Stimulated activated CD4-positive, alpha-beta T cell treated with anti-CD3 and anti-CD28 coated beads, Interleukin-15, amount 100 ng/mL, for 24 hours (primary cell): ENCODE measurements at regions not wholly inside any gene's neighbourhood (a gene's known extent, or its start where the extent isn't known, plus 50 kb on each side); places are given as distances from the start of the nearest gene placed in this dataset.

Experiments
- DNase-seq: peaks from one replicate; pipeline ENCODE4 v3.0.0-alpha.2; 2020

DNA sequence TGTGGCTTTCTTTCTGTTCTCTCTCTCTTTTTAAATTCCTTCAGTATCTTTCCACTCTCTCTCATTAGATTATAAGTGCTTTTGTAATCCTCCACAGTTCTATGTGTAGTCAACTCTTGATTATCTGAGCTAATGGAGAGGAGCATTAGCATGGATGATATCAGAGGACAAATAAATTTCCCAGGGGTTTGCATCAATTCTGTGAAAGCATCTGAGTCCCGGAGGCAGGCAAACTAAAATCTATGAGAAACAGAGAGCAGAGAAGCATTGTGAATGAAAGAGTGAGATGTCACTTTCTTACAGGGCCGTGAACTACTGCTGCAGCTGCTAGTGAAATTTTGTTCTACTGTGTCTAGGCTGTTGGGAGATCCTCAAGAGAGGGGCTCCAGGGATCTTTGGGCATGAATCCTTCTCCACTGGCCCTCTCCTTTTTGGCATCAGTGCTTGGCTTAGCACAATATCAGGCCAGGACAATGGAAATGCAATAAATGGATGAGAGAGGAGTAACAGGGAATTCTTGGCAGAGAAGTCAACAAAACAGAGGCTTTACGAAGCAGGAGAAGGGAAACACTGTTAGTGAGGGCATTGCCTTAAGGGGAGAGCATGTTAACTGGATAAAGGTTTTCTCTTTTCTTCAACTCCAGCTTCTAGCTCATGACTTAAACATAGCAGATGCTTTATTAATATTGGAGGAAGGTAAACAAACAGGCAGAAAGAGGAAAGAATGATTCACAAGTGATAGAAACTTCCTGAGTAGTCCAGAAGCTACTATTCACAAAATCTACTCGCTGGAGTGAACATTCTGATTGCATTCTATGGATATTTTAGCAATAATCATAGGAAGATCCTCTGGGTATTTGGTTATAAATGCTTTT lies 847.0 kb upstream of the MAP3K7 start:
- no peak for DNase-seq

DNA sequence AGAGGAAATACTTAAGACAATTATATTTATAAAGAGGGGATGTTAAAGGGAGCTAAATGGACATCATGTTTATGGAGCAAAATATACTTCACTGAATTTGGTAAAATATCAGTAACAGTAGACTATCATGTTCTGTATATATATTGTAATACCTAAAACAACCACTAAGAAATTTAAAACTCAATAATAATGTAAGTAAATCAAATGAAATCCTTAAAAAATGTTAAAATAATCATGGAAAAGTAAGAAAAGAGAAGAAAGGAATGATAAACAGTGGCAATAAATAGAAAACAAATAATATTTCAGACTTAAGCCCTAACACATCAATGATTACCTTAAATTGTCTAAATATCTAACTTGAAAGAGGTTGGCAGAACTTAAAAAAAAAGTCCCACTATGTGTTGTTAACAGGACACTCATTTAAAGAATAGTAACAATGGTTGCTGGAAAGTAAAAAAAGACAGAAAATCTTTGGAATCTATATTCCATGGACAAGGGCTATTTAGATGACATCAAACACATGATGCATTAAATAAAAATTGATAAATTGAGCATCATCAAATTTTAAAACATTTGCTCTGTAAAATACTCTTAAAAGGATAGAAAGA lies 842.2 kb upstream of the MAP3K7 start:
- DNase-seq = no peak

DNA sequence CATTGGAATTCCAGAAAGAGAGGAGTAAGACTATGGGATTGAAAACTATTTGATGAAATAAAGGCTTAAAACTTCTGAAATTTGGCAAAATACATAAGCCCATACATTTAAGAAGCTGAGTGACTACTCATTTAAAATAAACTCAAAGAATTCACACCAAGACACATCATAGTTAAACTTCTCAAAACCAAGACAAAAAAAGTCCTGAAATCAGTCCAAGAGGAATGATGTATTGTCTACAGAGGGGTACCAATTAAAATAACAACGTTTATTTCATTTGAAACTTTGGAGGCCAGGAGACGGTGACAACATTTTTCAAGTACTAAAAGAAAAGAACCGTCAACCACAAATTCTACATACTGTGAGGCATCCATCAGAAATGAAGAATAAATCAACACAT lies 841.4 kb upstream of the MAP3K7 start:
- DNase-seq = no peak

- no peak for DNase-seq
These were observed 833.4 kb upstream of the MAP3K7 start for GRCh38 chr6:91420243-91420642.

- DNase-seq = no peak
These were observed 828.2 kb upstream of the MAP3K7 start for GRCh38 chr6:91415031-91415605.

GRCh38 chr6:91412532-91412931 lies 825.7 kb upstream of the MAP3K7 start:
- no peak for DNase-seq

DNA sequence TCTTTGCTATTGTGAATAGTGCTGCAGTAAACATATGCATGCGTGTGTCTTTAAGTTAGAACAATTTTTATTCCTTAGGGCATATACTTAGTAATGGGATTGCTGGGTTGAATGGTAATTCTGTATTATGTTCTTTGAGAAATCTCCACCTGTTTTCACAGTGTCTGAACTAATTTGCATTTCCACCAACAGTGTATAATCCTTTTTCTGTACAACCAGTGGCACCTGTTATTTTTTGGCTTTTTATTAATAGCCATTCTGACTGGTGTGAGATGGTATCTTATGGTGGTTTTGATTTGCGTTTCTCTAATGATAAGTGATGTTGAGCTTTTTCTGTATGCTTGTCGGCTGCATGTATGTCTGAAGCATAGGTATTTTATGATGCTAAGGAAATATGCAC lies 820.8 kb upstream of the MAP3K7 start:
- no peak for DNase-seq

DNA sequence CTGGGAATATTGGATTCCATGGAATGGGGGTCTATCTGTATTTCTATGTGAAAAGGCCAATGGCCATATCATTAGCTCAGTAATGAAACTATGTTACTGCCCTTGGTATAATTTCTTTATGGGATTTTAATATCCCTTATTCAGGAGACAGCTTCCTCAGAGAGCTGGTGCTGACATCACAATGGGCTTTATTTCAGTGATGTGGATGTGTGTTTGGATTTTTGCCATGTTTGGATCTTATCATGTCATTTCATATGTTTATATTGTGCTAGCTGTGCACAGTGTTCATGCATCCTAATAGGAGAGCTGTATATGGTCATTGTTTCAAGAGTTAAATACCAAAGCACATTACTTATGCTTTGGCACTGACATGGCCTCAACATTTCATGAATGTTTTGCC lies 806.1 kb upstream of the MAP3K7 start:
- no peak for DNase-seq

- DNase-seq = no peak
These were observed 800.6 kb upstream of the MAP3K7 start for GRCh38 chr6:91387290-91388059.

GRCh38 chr6:91386204-91386603 lies 799.3 kb upstream of the MAP3K7 start:
- no peak for DNase-seq

DNA sequence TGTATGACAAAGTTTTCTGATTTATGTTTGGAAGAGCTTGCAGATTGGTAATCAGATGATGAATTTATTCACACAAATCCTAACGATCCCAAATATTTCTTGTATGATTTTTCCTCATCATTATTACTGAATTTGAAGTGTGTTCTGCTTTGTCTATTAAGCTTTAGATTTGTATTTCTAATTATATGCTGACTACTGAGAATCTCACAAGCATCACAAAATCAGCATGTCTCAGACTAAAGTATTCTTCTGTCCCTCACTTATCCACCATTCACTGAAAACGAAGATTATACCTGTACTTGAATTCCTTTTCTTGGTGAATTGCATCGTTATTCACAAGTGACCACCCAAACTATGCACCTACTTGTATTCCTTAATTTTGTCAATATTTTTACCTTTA lies 796.3 kb upstream of the MAP3K7 start:
- no peak for DNase-seq

GRCh38 chr6:91376686-91377085 lies 789.8 kb upstream of the MAP3K7 start:
- DNase-seq = no peak

DNA sequence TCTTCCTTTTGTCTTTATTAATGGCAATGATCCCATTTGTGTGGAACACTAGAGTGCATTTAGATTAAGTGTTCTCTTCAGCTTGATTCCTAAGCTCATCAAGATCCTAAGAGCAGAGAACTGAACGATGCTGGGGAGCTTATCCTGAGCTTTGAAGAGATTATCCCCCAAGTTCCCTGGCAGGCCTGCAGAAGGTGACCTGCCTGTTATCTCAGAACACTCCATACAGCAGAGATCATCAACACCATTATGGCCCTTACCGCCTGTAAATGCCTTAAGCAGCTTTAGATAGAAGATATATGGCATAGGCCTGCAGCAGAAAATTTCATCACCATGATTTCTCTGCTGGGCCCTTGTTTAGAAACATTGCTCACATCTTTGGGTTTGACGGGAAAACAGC lies 779.9 kb upstream of the MAP3K7 start:
- DNase-seq = no peak

- no peak for DNase-seq
These were observed 772.1 kb upstream of the MAP3K7 start for GRCh38 chr6:91358986-91359385.

- no peak for DNase-seq
These were observed 766.0 kb upstream of the MAP3K7 start for GRCh38 chr6:91352878-91353277.

GRCh38 chr6:91352321-91352720 lies 765.4 kb upstream of the MAP3K7 start:
- no peak for DNase-seq

- DNase-seq = no peak
These were observed 763.5 kb upstream of the MAP3K7 start for GRCh38 chr6:91350146-91350908.

GRCh38 chr6:91341473-91341872 lies 754.6 kb upstream of the MAP3K7 start:
- no peak for DNase-seq

- no peak for DNase-seq
These were observed 754.1 kb upstream of the MAP3K7 start for GRCh38 chr6:91340896-91341395.

GRCh38 chr6:91337967-91338366 lies 751.1 kb upstream of the MAP3K7 start:
- DNase-seq = no peak

DNA sequence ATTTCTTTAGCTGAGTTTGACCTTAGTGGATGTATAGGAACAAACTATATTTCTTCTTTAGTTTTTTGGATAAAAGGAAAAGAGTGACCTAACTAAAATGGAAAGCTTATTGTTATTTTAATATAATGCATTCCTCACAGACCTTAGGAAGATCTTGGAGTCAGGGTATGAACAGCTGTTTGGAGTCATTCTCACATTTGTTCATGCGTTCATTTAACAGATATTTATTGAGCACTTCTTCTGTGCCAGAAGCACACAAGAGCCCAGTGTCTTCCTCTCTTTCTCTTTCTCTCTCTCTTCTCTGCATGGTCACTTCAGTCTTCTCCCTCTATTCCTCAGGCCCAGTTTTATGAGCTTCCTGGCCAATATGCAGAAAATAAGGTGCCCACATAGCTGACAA lies 744.0 kb upstream of the MAP3K7 start:
- DNase-seq = no peak

- no peak for DNase-seq
These were observed 741.4 kb upstream of the MAP3K7 start for GRCh38 chr6:91328241-91328640.

GRCh38 chr6:91324711-91325110 lies 737.8 kb upstream of the MAP3K7 start:
- DNase-seq = no peak
